IMR-90 (cell line): ENCODE measurements at regions not wholly inside any gene's neighbourhood (a gene's known extent, or its start where the extent isn't known, plus 50 kb on each side); places are given as distances from the start of the nearest gene placed in this dataset.

ENCODE experiments used
- ATAC-seq: fragments of 200-7000 bp; cut with Tn5 transposase; 2 replicates; pipeline ENCODE4 v1.9.1; 2020; ENCODE audit warnings: low read depth, mild to moderate bottlenecking, moderate library complexity
- BruUV-seq: library from RNA; stranded (reverse); fragments of 400-500 nt; replicated peaks from 2 replicates; lab custom pipeline; 2021; lab: Mats Ljungman, UMichigan
- CTCF ChIA-PET: fragments of 300-600 bp; formaldehyde crosslinking; extraction: SDS; loops from one replicate; lab custom pipeline; 2021; ENCODE audit warnings: antibody characterized with exemption; lab: Yijun Ruan, JAX
- POLR2A ChIA-PET: fragments of 300-600 bp; sonication (Branson Sonifier 250); formaldehyde crosslinking; loops from one replicate; lab custom pipeline; 2022; ENCODE audit warnings: antibody characterized with exemption; ENCODE audit not compliant: unreplicated experiment; lab: Charles Lee
- DNase-seq: peaks from one replicate; pipeline ENCODE4 v3.0.0; 2013
- H2AFZ ChIP-seq: replicated peaks from 2 replicates; pipeline ENCODE3; 2013; ENCODE audit warnings: low read length, mild to moderate bottlenecking; ENCODE audit not compliant: poor library complexity
- H2AK5ac ChIP-seq: 2 replicates; pipeline ENCODE4 v1.6.1; 2013; ENCODE audit warnings: low read depth, low read length, inconsistent platforms
- H2AK9ac ChIP-seq: replicated peaks from 2 replicates; pipeline ENCODE3; 2013; ENCODE audit warnings: mild to moderate bottlenecking, low read depth, low read length, moderate library complexity; ENCODE audit not compliant: poor library complexity
- H2BK120ac ChIP-seq: 2 replicates; pipeline ENCODE4 v1.6.1; 2013; ENCODE audit warnings: low read depth, low read length, inconsistent platforms
- H2BK15ac ChIP-seq: 3 replicates; pipeline ENCODE4 v1.6.1; 2013; ENCODE audit warnings: low read depth, low read length, inconsistent platforms
- H2BK20ac ChIP-seq: 2 replicates; pipeline ENCODE4 v1.6.1; 2013; ENCODE audit warnings: low read depth, mild to moderate bottlenecking, inconsistent platforms, low read length, moderate library complexity
- H2BK5ac ChIP-seq: 2 replicates; pipeline ENCODE4 v1.6.1; 2013; ENCODE audit warnings: mild to moderate bottlenecking, low read depth, low read length, inconsistent platforms; ENCODE audit not compliant: poor library complexity, severe bottlenecking
- H3K14ac ChIP-seq: replicated peaks from 2 replicates; pipeline ENCODE4 v1.6.1; 2013; ENCODE audit warnings: low read depth, low read length, inconsistent platforms
- H3K18ac ChIP-seq: 2 replicates; pipeline ENCODE4 v1.6.1; 2013; ENCODE audit warnings: low read depth, low read length, control low read depth
- H3K23ac ChIP-seq: 2 replicates; pipeline ENCODE4 v1.6.1; 2013; ENCODE audit warnings: low read depth, low read length, inconsistent platforms
- H3K27ac ChIP-seq: 2 replicates; pipeline ENCODE4 v1.5.1; 2013; ENCODE audit warnings: mild to moderate bottlenecking, control low read depth, low read length; ENCODE audit not compliant: insufficient read depth
- H3K27me3 ChIP-seq: 2 replicates; pipeline ENCODE4 v1.6.1; 2013; ENCODE audit warnings: low read length; ENCODE audit not compliant: control insufficient read depth, insufficient read depth
- H3K36me3 ChIP-seq: 2 replicates; pipeline ENCODE4 v1.6.1; 2013; ENCODE audit warnings: low read length, mixed read lengths; ENCODE audit not compliant: control insufficient read depth, insufficient read depth
- H3K4ac ChIP-seq: 2 replicates; pipeline ENCODE4 v1.6.1; 2013; ENCODE audit warnings: low read depth, low read length, inconsistent platforms
- H3K4me1 ChIP-seq: 2 replicates; pipeline ENCODE4 v1.6.1; 2013; ENCODE audit warnings: low read length, mixed read lengths; ENCODE audit not compliant: control insufficient read depth, insufficient read depth
- H3K4me2 ChIP-seq: 2 replicates; pipeline ENCODE4 v1.6.1; 2013; ENCODE audit warnings: low read depth, mild to moderate bottlenecking, control low read depth, low read length, moderate library complexity
- H3K4me3 ChIP-seq: 2 replicates; pipeline ENCODE4 v1.5.1; 2013; ENCODE audit warnings: low read depth, mild to moderate bottlenecking, control low read depth, low read length, moderate library complexity; ENCODE audit not compliant: insufficient read depth
- H3K56ac ChIP-seq: 2 replicates; pipeline ENCODE4 v1.6.1; 2013; ENCODE audit warnings: low read length, inconsistent platforms; ENCODE audit not compliant: insufficient read depth; ENCODE audit errors: extremely low read depth
- H3K79me1 ChIP-seq, 2 experiments: 2 replicates each; pipeline ENCODE4 v1.6.1; 2013; ENCODE audit warnings: low read length in 2 of 2, inconsistent platforms in 1 of 2, low read depth in 1 of 2
- H3K9ac ChIP-seq: 2 replicates; pipeline ENCODE4 v1.6.1; 2013; ENCODE audit warnings: low read depth, low read length, control low read depth
- H3K9me1 ChIP-seq: 2 replicates; pipeline ENCODE4 v1.6.1; 2013; ENCODE audit warnings: low read length, inconsistent platforms; ENCODE audit not compliant: insufficient read depth
- H3K9me3 ChIP-seq: 2 replicates; pipeline ENCODE4 v1.6.1; 2013; ENCODE audit warnings: low read length; ENCODE audit not compliant: control insufficient read depth, insufficient read depth
- H4K20me1 ChIP-seq: 2 replicates; pipeline ENCODE4 v1.6.1; 2013; ENCODE audit warnings: low read length, inconsistent platforms; ENCODE audit not compliant: insufficient read depth
- H4K5ac ChIP-seq: 2 replicates; pipeline ENCODE4 v1.6.1; 2013; ENCODE audit warnings: mild to moderate bottlenecking, low read depth, low read length, control low read depth
- H4K8ac ChIP-seq, 2 experiments: 2 replicates each; pipeline ENCODE4 v1.6.1; 2013; ENCODE audit warnings: low read depth in 2 of 2, low read length in 2 of 2, control low read depth in 1 of 2, inconsistent platforms in 1 of 2
- H4K91ac ChIP-seq: 2 replicates; pipeline ENCODE4 v1.6.1; 2013; ENCODE audit warnings: low read depth, low read length, inconsistent platforms; ENCODE audit not compliant: insufficient read depth
- CEBPB ChIP-seq: IDR thresholded peaks from 2 replicates; pipeline ENCODE4 v1.6.1; 2012; ENCODE audit warnings: low read depth, low read length, improper control_type of control experiment
- CHD1 ChIP-seq: IDR thresholded peaks from 2 replicates; pipeline ENCODE4 v1.6.1; 2012; ENCODE audit warnings: low read depth, low read length, improper control_type of control experiment
- MAFK ChIP-seq: IDR thresholded peaks from 2 replicates; pipeline ENCODE4 v1.6.1; 2012; ENCODE audit warnings: low read depth, low read length, improper control_type of control experiment
- NFE2L2 ChIP-seq: fragments of 150-350 bp; IDR thresholded peaks from 2 replicates; pipeline ENCODE4 v1.6.1; 2016; ENCODE audit warnings: low read depth, mild to moderate bottlenecking, low read length
- SMC3 ChIP-seq: fragments of 150-350 bp; IDR thresholded peaks from 2 replicates; pipeline ENCODE4 v1.6.1; 2016; ENCODE audit warnings: low read depth, mild to moderate bottlenecking, antibody characterized with exemption, low read length, moderate library complexity
- WGBS, 2 experiments: methylation state at CpG; one replicate each; pipeline versions ENCODE4 v1.1.5 to v1.1.7; 2013; ENCODE audit warnings: missing lambda C conversion rate in 2 of 2; ENCODE audit not compliant: insufficient read length in 1 of 2; ENCODE audit errors: extremely low coverage in 2 of 2; 5-methylcytosine and 5-hydroxymethylcytosine counted together
- dilution Hi-C: fragments of 300-500 bp; cut with HindIII; formaldehyde crosslinking; loops from one replicate; pipeline ENCODE4 v1.14.3; 2018; ENCODE audit warnings: low sequenced_read_pairs; ENCODE audit not compliant: unreplicated experiment
- in situ Hi-C: fragments of 300-500 bp; cut with MboI; formaldehyde crosslinking; loops from 3 replicates; pipeline ENCODE4 v1.14.3; 2019; ENCODE audit warnings: low sequenced_read_pairs, inconsistent platforms, mixed read lengths
- intact Hi-C: fragments of 100-400 bp; cut with micrococcal nuclease; formaldehyde crosslinking; loops from 2 replicates; pipeline ENCODE4 v1.10.0; 2022
- TF ChIP-seq, protein P1 (sequence below): conservative IDR thresholded peaks from 2 replicates; pipeline ENCODE4 v1.5.1; 2012; ENCODE audit warnings: mild to moderate bottlenecking, low read depth, low read length, improper control_type of control experiment

DNA sequence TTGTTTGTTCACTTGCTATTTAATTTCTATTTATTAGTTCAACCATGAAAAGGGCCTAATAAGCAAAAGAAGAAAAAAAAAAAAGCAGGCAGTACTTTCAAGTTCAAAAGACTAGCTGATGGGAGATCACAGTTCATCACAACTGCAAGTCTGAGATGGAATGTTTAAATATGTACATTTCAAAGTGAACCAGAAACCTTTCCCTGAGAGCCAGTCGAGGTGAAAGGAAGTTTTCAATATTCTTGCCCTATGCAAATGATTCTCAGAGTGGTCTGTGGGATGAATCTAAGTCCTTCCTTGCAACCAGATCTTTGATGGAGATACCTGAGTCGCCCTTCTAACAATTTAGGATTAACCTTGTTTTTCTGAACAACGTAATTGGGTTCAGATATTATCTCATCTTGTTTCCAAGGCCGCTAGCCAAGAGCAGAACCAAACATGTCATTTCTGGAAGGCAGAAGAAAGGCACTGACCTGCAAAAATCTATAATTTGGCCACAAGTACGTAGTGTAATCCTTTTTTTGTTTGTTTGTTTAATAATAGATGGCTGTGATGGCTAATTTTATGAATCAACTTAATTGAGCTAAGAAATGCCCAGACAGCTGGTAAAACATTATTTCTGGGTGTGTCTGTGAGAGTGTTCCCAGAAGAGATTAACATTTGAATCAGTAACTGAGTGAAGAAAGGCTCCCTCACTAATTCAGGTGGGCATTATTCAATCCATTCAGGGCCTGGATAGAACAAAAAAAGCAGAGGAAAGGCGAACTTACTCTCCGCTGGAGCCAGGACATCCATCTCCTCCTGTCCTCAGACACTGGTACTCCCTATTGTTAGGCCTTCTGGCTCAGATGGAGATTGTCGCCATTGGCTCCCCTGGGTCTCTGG is 171.1 kb upstream of the TMPO start:
- no peaks in the 10 kb centered on the region for H3K79me1 ChIP-seq
- no peak overlapping the region for H3K56ac ChIP-seq
- no peak overlapping the region for H2AK9ac ChIP-seq
- H3K4ac ChIP-seq, result no peak overlapping the region
- 8% methylated on average over 2 of the region's 8 CpGs; no CpG with 5 or more reads in 1 of the 2 experiments for WGBS, 2 experiments
- H4K91ac ChIP-seq, result no peak overlapping the region
- H4K20me1 ChIP-seq, result no peaks in the 10 kb centered on the region
- no peak overlapping the region for H3K27ac ChIP-seq
- no peak overlapping the region for H2AK5ac ChIP-seq
- in situ Hi-C loops (no loop called here), dilution Hi-C loops (no loop called here), intact Hi-C loops (no loop called here)
- POLR2A ChIA-PET, result no interaction called here
- no peak overlapping the region for H3K4me3 ChIP-seq
- BruUV-seq, result no TSS peak
- no peak overlapping the region for H4K8ac ChIP-seq
- no peak overlapping the region for H2AFZ ChIP-seq
- DNase-seq, result no peak
- H3K9ac ChIP-seq, result no peak overlapping the region
- H4K5ac ChIP-seq, result no peak overlapping the region
- ATAC-seq, result no peak
- H3K36me3 ChIP-seq, result no peaks in the 10 kb centered on the region
- no peak overlapping the region for H2BK15ac ChIP-seq
- H2BK5ac ChIP-seq, result no peak overlapping the region
- CTCF ChIA-PET, result interaction anchor here (0.9 kb wide), 1 partner anchor 8 kb away, joined by 5 read pairs; no protein-coding TSS in a partner anchor
- H3K18ac ChIP-seq, result no peak overlapping the region
- no peak overlapping the region for H3K4me2 ChIP-seq
- no peak overlapping the region for H2BK120ac ChIP-seq
- H3K27me3 ChIP-seq, result peaks cover 2% of the 10 kb centered on the region; the same call in 1 of the 2 replicates
- no peak for TF ChIP-seq NFE2L2
- TF ChIP-seq CHD1, result no peak
- no peak for TF ChIP-seq CEBPB
- TF ChIP-seq, protein P1, sequence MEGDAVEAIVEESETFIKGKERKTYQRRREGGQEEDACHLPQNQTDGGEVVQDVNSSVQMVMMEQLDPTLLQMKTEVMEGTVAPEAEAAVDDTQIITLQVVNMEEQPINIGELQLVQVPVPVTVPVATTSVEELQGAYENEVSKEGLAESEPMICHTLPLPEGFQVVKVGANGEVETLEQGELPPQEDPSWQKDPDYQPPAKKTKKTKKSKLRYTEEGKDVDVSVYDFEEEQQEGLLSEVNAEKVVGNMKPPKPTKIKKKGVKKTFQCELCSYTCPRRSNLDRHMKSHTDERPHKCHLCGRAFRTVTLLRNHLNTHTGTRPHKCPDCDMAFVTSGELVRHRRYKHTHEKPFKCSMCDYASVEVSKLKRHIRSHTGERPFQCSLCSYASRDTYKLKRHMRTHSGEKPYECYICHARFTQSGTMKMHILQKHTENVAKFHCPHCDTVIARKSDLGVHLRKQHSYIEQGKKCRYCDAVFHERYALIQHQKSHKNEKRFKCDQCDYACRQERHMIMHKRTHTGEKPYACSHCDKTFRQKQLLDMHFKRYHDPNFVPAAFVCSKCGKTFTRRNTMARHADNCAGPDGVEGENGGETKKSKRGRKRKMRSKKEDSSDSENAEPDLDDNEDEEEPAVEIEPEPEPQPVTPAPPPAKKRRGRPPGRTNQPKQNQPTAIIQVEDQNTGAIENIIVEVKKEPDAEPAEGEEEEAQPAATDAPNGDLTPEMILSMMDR, result no peak
- no peak for TF ChIP-seq MAFK
- TF ChIP-seq SMC3, result no peak
- H3K9me1 ChIP-seq, result no peaks in the 10 kb centered on the region
- no peak overlapping the region for H3K23ac ChIP-seq
- H3K4me1 ChIP-seq, result no peaks in the 10 kb centered on the region
- no peak overlapping the region for H2BK20ac ChIP-seq
- no peaks in the 10 kb centered on the region for H3K9me3 ChIP-seq
- H3K14ac ChIP-seq, result no peak overlapping the region
